ENCODE measurements at regions not wholly inside any gene's neighbourhood (a gene's known extent, or its start where the extent isn't known, plus 50 kb on each side); places are given as distances from the start of the nearest gene placed in this dataset.

DNA sequence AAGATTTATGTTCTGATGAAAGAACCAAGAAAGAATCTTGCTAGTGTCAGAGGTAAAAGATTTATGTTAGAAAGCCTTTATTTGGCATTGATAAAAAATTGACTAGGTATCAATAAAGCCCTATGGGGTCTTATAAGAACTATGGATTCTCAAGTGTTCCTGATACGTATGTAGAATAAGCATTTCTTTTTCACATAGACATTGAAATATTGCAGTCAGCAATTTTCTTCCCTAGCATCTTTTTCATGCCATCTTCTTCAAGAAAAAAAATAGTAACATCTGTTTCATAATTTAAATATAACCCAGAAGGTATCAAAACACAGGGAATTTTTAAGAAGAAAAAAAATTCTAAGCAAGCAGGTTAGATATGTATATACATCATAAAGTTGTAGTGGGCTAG lies 230.6 kb downstream of the CENPW start:
- no peak for DNase-seq (ENCODE audit: low read depth, low spot score)

DNA sequence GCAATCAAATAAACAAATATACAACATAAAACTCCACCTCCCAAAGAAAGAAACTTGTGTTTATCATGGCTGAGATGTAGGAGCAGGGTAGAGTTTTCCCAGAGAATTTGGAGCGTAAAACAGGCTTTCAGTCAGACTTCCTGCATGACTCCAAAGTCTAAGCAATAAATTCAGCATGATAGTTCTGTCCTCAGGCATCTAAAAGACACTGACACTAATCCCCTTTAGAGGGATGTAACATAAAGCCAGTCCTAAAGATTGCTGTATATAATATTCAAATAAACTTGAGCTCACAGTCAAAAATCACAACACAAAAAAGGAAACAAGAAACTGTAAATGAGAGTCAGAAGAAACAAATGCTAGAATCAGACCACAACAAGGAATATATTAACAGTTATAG lies 234.4 kb downstream of the CENPW start:
- Histone ChIP-seq H3K27ac (ENCODE audit: low read depth, low read length) (no peak overlapping the region), H3K9me3 (ENCODE audit: control insufficient read depth, insufficient read depth, low read length) (no peaks in the 10 kb centered on the region), H3K27me3 (ENCODE audit: control insufficient read depth, insufficient read depth, low read length) (no peaks in the 10 kb centered on the region), H3K4me3 (ENCODE audit: low read depth, low read length) (no peak overlapping the region)
- POLR2A ChIA-PET, result no interaction called here
- CTCF ChIA-PET, result no interaction called here
- TF ChIP-seq, protein P1, sequence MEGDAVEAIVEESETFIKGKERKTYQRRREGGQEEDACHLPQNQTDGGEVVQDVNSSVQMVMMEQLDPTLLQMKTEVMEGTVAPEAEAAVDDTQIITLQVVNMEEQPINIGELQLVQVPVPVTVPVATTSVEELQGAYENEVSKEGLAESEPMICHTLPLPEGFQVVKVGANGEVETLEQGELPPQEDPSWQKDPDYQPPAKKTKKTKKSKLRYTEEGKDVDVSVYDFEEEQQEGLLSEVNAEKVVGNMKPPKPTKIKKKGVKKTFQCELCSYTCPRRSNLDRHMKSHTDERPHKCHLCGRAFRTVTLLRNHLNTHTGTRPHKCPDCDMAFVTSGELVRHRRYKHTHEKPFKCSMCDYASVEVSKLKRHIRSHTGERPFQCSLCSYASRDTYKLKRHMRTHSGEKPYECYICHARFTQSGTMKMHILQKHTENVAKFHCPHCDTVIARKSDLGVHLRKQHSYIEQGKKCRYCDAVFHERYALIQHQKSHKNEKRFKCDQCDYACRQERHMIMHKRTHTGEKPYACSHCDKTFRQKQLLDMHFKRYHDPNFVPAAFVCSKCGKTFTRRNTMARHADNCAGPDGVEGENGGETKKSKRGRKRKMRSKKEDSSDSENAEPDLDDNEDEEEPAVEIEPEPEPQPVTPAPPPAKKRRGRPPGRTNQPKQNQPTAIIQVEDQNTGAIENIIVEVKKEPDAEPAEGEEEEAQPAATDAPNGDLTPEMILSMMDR (IDR thresholded peaks at IDR 0.05; ENCODE audit: low read depth, low read length), result no peak
- DNase-seq (ENCODE audit: low read depth, low spot score), result no peak

More for the DNA sequence above, 230.6 kb downstream of the CENPW start:
- Histone ChIP-seq H3K4me3 (ENCODE audit: low read depth, low read length) (no peak overlapping the region), H3K27me3 (ENCODE audit: control insufficient read depth, insufficient read depth, low read length) (no peaks in the 10 kb centered on the region), H3K9me3 (ENCODE audit: control insufficient read depth, insufficient read depth, low read length) (no peaks in the 10 kb centered on the region), H3K27ac (ENCODE audit: low read depth, low read length) (no peak overlapping the region)
- TF ChIP-seq, protein P1 (IDR thresholded peaks at IDR 0.05; ENCODE audit: low read depth, low read length), result no peak
- POLR2A ChIA-PET, result no interaction called here
- CTCF ChIA-PET, result no interaction called here

DNA sequence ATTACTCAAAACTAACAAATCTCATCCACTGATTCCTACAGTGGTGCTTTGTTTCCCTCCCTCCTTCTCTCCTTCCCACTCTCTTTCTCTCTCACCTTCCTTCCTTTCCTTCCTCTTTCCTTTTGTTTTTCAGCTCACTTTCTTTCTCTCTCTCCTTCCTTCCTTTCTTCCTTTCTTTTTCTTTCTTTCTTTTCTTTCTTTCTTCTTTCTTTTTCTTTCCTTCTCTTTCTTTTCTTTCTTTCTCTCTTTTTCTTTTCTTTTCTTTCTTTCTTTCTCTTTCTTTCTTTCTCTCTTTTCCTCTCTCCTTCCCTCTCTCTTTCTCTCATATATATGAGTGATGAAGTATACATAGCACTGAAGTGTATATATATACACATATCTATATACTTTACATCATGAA lies 241.4 kb downstream of the CENPW start:
- CTCF ChIA-PET, result interaction anchor here (0.6 kb wide), 1 partner anchor 67 kb away, joined by 3 read pairs; no protein-coding TSS in a partner anchor
- no peak overlapping the region for H3K4me3 ChIP-seq (ENCODE audit: low read depth, low read length)
- TF ChIP-seq, protein P1 (IDR thresholded peaks at IDR 0.05; ENCODE audit: low read depth, low read length), result no peak
- H3K9me3 ChIP-seq (ENCODE audit: control insufficient read depth, insufficient read depth, low read length), result no peaks in the 10 kb centered on the region
- H3K27ac ChIP-seq (ENCODE audit: low read depth, low read length), result no peak overlapping the region
- H3K27me3 ChIP-seq (ENCODE audit: control insufficient read depth, insufficient read depth, low read length), result no peaks in the 10 kb centered on the region
- POLR2A ChIA-PET, result no interaction called here
- DNase-seq (ENCODE audit: low read depth, low spot score), result no peak

DNA sequence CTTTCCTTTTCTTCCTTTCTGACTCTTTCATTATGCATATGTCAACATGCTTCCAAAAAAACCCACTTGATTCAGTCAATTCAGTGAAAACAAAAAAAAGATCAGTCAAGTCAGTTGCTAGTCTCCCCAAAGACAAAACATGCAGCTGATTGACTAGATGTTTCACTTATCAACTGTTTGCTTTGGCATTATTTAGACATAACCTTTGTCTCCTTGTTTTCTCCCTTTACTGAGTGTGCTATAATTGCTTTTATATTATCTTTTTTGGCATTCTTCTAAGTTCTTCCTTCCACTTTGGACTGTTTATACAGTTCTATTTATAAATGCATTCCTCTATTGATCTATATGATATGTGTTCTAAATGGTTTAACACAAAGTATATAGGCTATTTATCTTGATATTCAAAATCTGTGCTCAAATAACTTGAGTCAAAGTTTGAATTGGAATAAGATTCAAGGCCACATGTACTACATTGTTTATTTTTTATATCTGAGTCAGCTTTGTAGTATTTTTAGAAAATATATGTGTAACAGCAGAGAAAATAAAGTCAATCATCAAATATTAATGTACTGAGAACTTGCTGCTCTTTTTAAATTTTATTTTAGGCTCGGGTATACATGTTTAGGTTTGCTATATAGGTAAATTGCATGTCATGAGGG lies 260.5 kb downstream of the CENPW start:
- POLR2A ChIA-PET, result no interaction called here
- Histone ChIP-seq H3K27me3 (ENCODE audit: control insufficient read depth, insufficient read depth, low read length) (peaks cover 4% of the 10 kb centered on the region), H3K4me3 (ENCODE audit: low read depth, low read length) (no peak overlapping the region), H3K27ac (ENCODE audit: low read depth, low read length) (no peak overlapping the region), H3K9me3 (ENCODE audit: control insufficient read depth, insufficient read depth, low read length) (no peaks in the 10 kb centered on the region)
- TF ChIP-seq, protein P1 (IDR thresholded peaks at IDR 0.05; ENCODE audit: low read depth, low read length), result no peak
- CTCF ChIA-PET, result no interaction called here
- DNase-seq (ENCODE audit: low read depth, low spot score), result no peak

DNA sequence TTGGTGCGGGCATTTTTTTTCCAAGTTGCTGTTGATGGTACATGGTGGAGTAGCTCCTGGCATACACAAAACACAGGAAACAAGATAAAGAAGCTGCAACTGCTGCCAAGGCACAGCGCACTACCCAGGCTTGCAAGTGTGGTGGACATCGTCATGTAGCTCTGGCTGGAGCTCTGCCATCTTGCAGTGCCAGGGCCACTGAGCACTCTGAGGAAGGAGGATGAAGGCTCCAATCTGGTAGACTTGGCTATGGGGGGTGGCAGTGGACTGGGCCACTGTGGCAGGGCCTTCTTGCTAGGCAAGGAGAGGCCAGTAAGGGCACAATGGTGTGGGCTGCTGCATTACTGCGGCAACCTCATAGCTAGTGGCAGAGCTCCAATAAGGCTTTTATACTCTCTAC lies 263.5 kb downstream of the CENPW start:
- TF ChIP-seq, protein P1 (IDR thresholded peaks at IDR 0.05; ENCODE audit: low read depth, low read length), result no peak
- ChIA-PET CTCF (no interaction called here), POLR2A (no interaction called here)
- no peak for DNase-seq (ENCODE audit: low read depth, low spot score)
- no peak overlapping the region for H3K4me3 ChIP-seq (ENCODE audit: low read depth, low read length)
- peaks cover 4% of the 10 kb centered on the region for H3K27me3 ChIP-seq (ENCODE audit: control insufficient read depth, insufficient read depth, low read length)
- no peaks in the 10 kb centered on the region for H3K9me3 ChIP-seq (ENCODE audit: control insufficient read depth, insufficient read depth, low read length)
- H3K27ac ChIP-seq (ENCODE audit: low read depth, low read length), result no peak overlapping the region

Data from AG04450 (cell line).